Smooth muscle cell (in vitro differentiated cells): ENCODE measurements at regions not wholly inside any gene's neighbourhood (a gene's known extent, or its start where the extent isn't known, plus 50 kb on each side); places are given as distances from the start of the nearest gene placed in this dataset.

Experiments used
- DNase-seq: peaks from one replicate; lab custom pipeline; 2025; ENCODE audit not compliant: unreplicated experiment; lab: John Stamatoyannopoulos, UW
- H2AFZ ChIP-seq: fragments of 200-600 bp; sonication (generic); 2 replicates; pipeline ENCODE4 v1.6.0; 2016; ENCODE audit warnings: antibody characterized with exemption, low read depth, mild to moderate bottlenecking
- H3F3A ChIP-seq: fragments of 200-600 bp; sonication (generic); 2 replicates; pipeline ENCODE4 v1.6.0; 2017; ENCODE audit warnings: antibody characterized with exemption, low read depth
- H3K27ac ChIP-seq: fragments of 200-600 bp; sonication (generic); 2 replicates; pipeline ENCODE4 v1.5.1; 2016; ENCODE audit warnings: low read depth, mild to moderate bottlenecking
- H3K27me3 ChIP-seq: fragments of 200-600 bp; sonication (generic); 2 replicates; pipeline ENCODE4 v1.6.1; 2016; ENCODE audit warnings: low read depth, mild to moderate bottlenecking
- H3K36me3 ChIP-seq: fragments of 200-600 bp; sonication (generic); 2 replicates; pipeline ENCODE4 v1.5.1; 2016; ENCODE audit warnings: low read depth
- H3K4me1 ChIP-seq: fragments of 200-600 bp; sonication (generic); 2 replicates; pipeline ENCODE4 v1.5.1; 2016; ENCODE audit warnings: low read depth
- H3K4me2 ChIP-seq: fragments of 200-600 bp; sonication (generic); 2 replicates; pipeline ENCODE4 v1.6.0; 2016; ENCODE audit warnings: mild to moderate bottlenecking
- H3K4me3 ChIP-seq: fragments of 200-600 bp; sonication (generic); 2 replicates; pipeline ENCODE4 v1.5.1; 2016; ENCODE audit warnings: mild to moderate bottlenecking
- H3K79me2 ChIP-seq: fragments of 200-600 bp; sonication (generic); 2 replicates; pipeline ENCODE4 v1.6.0; 2016; ENCODE audit warnings: low read depth, mild to moderate bottlenecking
- H3K9ac ChIP-seq: fragments of 200-600 bp; sonication (generic); 2 replicates; pipeline ENCODE4 v1.6.0; 2016; ENCODE audit warnings: low read depth
- H3K9me3 ChIP-seq: fragments of 200-600 bp; sonication (generic); replicated peaks from 2 replicates; pipeline ENCODE4 v1.5.1; 2016; ENCODE audit warnings: low read depth
- H4K20me1 ChIP-seq: fragments of 200-600 bp; sonication (generic); 2 replicates; pipeline ENCODE4 v1.6.0; 2016; ENCODE audit warnings: low read depth
- WGBS: methylation state at CpG from one replicate; pipeline ENCODE4 v1.1.7; 2016; ENCODE audit warnings: low lambda C conversion rate; 5-methylcytosine and 5-hydroxymethylcytosine counted together
- TF ChIP-seq, protein P1 (sequence below): fragments of 200-600 bp; sonication (generic); IDR thresholded peaks from 2 replicates; pipeline ENCODE4 v1.5.1; 2017; ENCODE audit warnings: borderline replicate concordance, mild to moderate bottlenecking, antibody characterized with exemption; ENCODE audit not compliant: insufficient read depth, poor library complexity, severe bottlenecking

DNA sequence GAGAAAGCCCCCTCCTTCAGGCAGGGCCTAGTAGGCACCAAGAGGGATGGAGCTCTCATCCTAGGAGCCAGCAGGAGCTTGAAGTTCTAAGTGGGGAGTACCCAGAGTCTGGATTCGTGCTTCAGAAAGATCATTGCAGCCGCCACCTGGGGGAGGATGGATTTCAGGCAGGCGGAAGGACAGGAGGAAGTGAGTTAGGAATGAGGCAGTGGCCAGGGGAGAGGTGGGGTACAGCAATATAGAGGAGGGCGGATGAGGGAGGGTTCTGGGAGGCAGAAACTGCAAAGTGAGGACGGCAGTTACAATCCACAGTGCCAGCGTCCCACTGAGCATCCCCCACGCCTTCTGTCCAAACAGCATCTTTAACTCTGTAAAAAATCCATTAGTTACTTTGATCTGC, 65.2 kb upstream of the LINGO1 start:
- no peaks in the 10 kb centered on the region for H3K4me1 ChIP-seq
- no peak overlapping the region for H3K9ac ChIP-seq
- TF ChIP-seq, protein P1, sequence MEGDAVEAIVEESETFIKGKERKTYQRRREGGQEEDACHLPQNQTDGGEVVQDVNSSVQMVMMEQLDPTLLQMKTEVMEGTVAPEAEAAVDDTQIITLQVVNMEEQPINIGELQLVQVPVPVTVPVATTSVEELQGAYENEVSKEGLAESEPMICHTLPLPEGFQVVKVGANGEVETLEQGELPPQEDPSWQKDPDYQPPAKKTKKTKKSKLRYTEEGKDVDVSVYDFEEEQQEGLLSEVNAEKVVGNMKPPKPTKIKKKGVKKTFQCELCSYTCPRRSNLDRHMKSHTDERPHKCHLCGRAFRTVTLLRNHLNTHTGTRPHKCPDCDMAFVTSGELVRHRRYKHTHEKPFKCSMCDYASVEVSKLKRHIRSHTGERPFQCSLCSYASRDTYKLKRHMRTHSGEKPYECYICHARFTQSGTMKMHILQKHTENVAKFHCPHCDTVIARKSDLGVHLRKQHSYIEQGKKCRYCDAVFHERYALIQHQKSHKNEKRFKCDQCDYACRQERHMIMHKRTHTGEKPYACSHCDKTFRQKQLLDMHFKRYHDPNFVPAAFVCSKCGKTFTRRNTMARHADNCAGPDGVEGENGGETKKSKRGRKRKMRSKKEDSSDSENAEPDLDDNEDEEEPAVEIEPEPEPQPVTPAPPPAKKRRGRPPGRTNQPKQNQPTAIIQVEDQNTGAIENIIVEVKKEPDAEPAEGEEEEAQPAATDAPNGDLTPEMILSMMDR, result no peak
- H2AFZ ChIP-seq, result no peak overlapping the region
- H3F3A ChIP-seq, result no peaks in the 10 kb centered on the region
- H3K79me2 ChIP-seq, result no peaks in the 10 kb centered on the region
- no peak overlapping the region for H3K4me2 ChIP-seq
- WGBS, result 75% methylated on average over 7 of the region's 7 CpGs
- no peak overlapping the region for H3K27ac ChIP-seq
- no peaks in the 10 kb centered on the region for H3K9me3 ChIP-seq
- no peaks in the 10 kb centered on the region for H3K36me3 ChIP-seq
- H3K27me3 ChIP-seq, result no peaks in the 10 kb centered on the region
- no peaks in the 10 kb centered on the region for H4K20me1 ChIP-seq
- H3K4me3 ChIP-seq, result no peak overlapping the region
- no peak for DNase-seq

DNA sequence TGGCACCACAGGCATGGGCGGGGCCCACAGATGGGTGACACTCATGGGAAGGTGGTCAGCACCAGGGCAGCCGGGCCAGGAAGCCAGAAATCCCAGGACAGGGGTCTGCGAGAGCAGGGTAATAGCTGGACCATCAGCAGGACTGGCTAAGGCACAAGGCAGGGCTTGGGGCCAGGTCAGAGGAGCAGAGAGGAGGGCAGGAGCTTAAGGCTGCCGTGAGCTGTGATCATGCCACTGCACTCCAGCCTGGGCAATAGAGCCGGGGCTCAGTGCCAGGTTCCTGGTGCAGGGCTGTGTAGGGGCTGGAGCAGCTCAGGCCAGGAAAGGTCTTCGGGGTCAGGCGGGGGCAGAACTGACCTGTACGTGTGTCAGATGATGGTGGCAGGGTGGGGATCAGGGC, 64.2 kb upstream of the LINGO1 start:
- H3K9me3 ChIP-seq, result no peaks in the 10 kb centered on the region
- H3K4me1 ChIP-seq, result no peaks in the 10 kb centered on the region
- no peak overlapping the region for H3K4me3 ChIP-seq
- no peaks in the 10 kb centered on the region for H3K27me3 ChIP-seq
- no peaks in the 10 kb centered on the region for H3K36me3 ChIP-seq
- H3K9ac ChIP-seq, result no peak overlapping the region
- DNase-seq, result no peak
- TF ChIP-seq, protein P1, result no peak
- H3K79me2 ChIP-seq, result no peaks in the 10 kb centered on the region
- no peak overlapping the region for H2AFZ ChIP-seq
- no peak overlapping the region for H3K4me2 ChIP-seq
- no peak overlapping the region for H3K27ac ChIP-seq
- 93% methylated on average over 8 of the region's 8 CpGs for WGBS
- H4K20me1 ChIP-seq, result no peaks in the 10 kb centered on the region
- H3F3A ChIP-seq, result no peaks in the 10 kb centered on the region

DNA sequence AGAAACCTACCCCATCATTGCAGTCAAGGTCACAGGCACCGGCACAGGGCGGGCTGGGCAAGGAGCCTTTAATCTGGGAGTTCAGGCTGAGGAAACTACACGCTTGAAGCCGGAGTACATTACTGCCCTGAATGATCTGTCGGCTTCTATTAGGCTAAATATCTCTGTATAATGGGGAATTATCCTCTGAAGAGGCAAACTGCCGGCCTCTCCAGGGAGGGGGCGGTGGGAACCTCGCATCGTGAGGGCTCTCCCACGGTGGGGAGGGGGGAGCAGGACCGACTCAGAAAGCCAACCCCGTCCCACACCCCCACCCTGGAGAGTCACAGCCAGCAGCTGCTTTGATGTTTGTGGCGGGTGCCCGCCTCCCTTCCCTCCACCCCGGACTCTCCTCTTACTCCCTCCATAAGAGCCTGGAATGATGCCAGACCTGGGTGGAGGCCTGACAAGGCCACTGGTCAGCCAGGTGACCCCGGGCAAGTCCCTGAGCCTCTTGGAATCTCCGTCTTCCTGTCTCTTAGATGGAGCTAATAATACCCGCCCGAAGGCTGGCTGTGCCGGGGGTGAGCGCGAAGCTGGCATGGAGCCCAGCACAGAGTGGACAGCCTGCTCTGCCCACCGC, 63.4 kb upstream of the LINGO1 start:
- 87% methylated on average over 21 of the region's 23 CpGs for WGBS

DNA sequence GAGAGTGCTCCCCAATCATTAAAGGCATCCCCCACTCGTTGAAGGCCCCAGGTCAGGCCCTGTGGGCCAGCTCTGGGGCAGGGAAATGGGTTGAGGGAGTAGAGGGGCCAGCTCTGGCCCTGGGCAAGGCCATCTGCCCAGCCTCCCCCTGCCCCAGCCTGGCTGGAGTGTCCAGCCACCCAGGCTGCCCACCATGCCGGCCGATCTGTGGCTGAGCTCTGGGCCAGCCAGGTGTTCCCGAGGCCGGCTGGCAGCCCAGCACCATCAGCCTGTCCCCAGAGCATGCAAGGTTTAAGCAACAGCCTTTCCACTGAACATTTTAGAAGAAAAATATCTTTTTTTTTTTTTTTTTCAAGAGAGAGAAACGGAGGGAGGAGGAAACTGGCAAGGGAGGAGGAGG, 62.8 kb upstream of the LINGO1 start:
- 71% methylated on average over 6 of the region's 6 CpGs for WGBS
- Histone ChIP-seq H3K36me3 (no peaks in the 10 kb centered on the region), H2AFZ (no peak overlapping the region), H4K20me1 (no peaks in the 10 kb centered on the region), H3K27me3 (no peaks in the 10 kb centered on the region), H3K4me1 (no peaks in the 10 kb centered on the region), H3K79me2 (no peaks in the 10 kb centered on the region), H3K4me2 (no peak overlapping the region), H3F3A (no peaks in the 10 kb centered on the region), H3K4me3 (no peak overlapping the region), H3K9ac (no peak overlapping the region), H3K9me3 (no peaks in the 10 kb centered on the region), H3K27ac (no peak overlapping the region)
- TF ChIP-seq, protein P1, result no peak
- DNase-seq, result no peak

More for the DNA sequence above, 63.4 kb upstream of the LINGO1 start:
- Histone ChIP-seq H3K4me3 (no peak overlapping the region), H2AFZ (no peak overlapping the region), H3K27ac (no peak overlapping the region), H3K9ac (no peak overlapping the region), H4K20me1 (no peaks in the 10 kb centered on the region), H3K9me3 (no peaks in the 10 kb centered on the region), H3K4me2 (no peak overlapping the region), H3K79me2 (no peaks in the 10 kb centered on the region), H3K27me3 (no peaks in the 10 kb centered on the region), H3K36me3 (no peaks in the 10 kb centered on the region), H3F3A (no peaks in the 10 kb centered on the region), H3K4me1 (no peaks in the 10 kb centered on the region)
- DNase-seq, result no peak
- TF ChIP-seq, protein P1, result no peak
